Thyroid gland (tissue), 4 donors: ENCODE measurements at regions not wholly inside any gene's neighbourhood (a gene's known extent, or its start where the extent isn't known, plus 50 kb on each side); places are given as distances from the start of the nearest gene placed in this dataset.
A peak's percentile ranks its signal among the peaks of the same experiment; 100 is the strongest.

Source experiments
- DNase-seq, 2 donors: peaks; one replicate each; pipeline ENCODE4 v3.0.0-alpha.2; 2019
- H3K27ac ChIP-seq, 3 donors: fragments of 200-600 bp; sonication (generic); 1 replicate in 2 of 3; 2 replicates in 1 of 3; pipeline ENCODE4 v1.5.1; 2016 to 2019; ENCODE audit warnings: mild to moderate bottlenecking in 1 of 3, moderate library complexity in 1 of 3
- H3K27me3 ChIP-seq: fragments of 200-600 bp; sonication (generic); one replicate; pipeline ENCODE4 v1.5.1; 2019
- H3K36me3 ChIP-seq, 2 donors: fragments of 200-600 bp; sonication (generic); one replicate each; pipeline ENCODE4 v1.5.1; 2016 to 2019
- H3K4me1 ChIP-seq, 2 donors: fragments of 200-600 bp; sonication (generic); one replicate each; pipeline ENCODE4 v1.5.1; 2017 to 2019
- H3K4me3 ChIP-seq, 3 donors: fragments of 200-600 bp; sonication (generic); replicated peaks in 1 of 3; 1 replicate in 2 of 3; 2 replicates in 1 of 3; pipeline ENCODE4 v1.5.1; 2016; ENCODE audit warnings: mild to moderate bottlenecking in 1 of 3
- H3K9me3 ChIP-seq: fragments of 200-600 bp; sonication (generic); one replicate; pipeline ENCODE4 v1.5.1; 2017
- POLR2A ChIP-seq, 2 donors: fragments of 450-650 bp; IDR thresholded peaks; one replicate each; pipeline ENCODE4 v1.6.1; 2017; ENCODE audit warnings: antibody characterized with exemption in 2 of 2, mild to moderate bottlenecking in 2 of 2, moderate library complexity in 1 of 2
- WGBS, 2 donors: methylation state at CpG; one replicate each; pipeline ENCODE4 v1.1.5; 2017; 5-methylcytosine and 5-hydroxymethylcytosine counted together
- intact Hi-C: fragments of 100-400 bp; cut with DNase I; formaldehyde crosslinking; loops from one replicate; pipeline ENCODE4 v1.15.1; 2023
- TF ChIP-seq, protein P1 (sequence below), 6 experiments: fragments of 200-600 bp in 3 of 6; fragments of 450-650 bp in 3 of 6; sonication (generic) in 3 of 6; IDR thresholded peaks; one replicate each; pipeline ENCODE4 v1.5.1; 2016 to 2019; ENCODE audit warnings: antibody characterized with exemption in 6 of 6, mild to moderate bottlenecking in 2 of 6, inconsistent platforms in 1 of 6, moderate library complexity in 1 of 6

DNA sequence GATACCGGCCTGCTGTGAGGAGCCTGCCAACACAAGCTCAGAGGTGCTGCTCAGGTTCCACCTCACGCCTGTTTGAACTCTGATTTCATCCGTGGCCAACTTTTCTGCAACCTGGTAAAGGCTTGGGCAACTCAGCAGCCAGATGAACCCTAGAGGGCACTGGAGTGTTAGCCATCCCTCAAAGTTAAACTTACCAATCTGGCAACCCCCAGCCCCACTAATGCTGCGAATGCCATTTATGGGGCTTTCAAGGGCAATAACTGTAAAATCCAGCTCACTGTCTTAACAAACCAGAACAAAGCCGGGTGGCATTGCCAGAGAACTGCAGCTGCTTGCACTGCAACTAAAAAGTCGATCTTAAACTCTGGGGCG lies 105.5 kb downstream of the AXIN2 start:
- 41 to 43% methylated on average over 6 to 7 of the region's 7 CpGs for WGBS, 2 donors
- peak; percentile 59 to 65 for DNase-seq
- peak overlapping the region in 1 of 3 donors; percentile 22 for H3K27ac ChIP-seq
- TF ChIP-seq, protein P1, sequence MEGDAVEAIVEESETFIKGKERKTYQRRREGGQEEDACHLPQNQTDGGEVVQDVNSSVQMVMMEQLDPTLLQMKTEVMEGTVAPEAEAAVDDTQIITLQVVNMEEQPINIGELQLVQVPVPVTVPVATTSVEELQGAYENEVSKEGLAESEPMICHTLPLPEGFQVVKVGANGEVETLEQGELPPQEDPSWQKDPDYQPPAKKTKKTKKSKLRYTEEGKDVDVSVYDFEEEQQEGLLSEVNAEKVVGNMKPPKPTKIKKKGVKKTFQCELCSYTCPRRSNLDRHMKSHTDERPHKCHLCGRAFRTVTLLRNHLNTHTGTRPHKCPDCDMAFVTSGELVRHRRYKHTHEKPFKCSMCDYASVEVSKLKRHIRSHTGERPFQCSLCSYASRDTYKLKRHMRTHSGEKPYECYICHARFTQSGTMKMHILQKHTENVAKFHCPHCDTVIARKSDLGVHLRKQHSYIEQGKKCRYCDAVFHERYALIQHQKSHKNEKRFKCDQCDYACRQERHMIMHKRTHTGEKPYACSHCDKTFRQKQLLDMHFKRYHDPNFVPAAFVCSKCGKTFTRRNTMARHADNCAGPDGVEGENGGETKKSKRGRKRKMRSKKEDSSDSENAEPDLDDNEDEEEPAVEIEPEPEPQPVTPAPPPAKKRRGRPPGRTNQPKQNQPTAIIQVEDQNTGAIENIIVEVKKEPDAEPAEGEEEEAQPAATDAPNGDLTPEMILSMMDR (IDR thresholded peaks at IDR 0.05): peak in 4 of 6 experiments; percentile 15 to 67 (median 56)
- TF ChIP-seq POLR2A (IDR thresholded peaks at IDR 0.05): no peak
- no peaks in the 10 kb centered on the region for H3K9me3 ChIP-seq
- peaks cover 24 to 45% of the 10 kb centered on the region in 2 donors for H3K4me1 ChIP-seq
- no peaks in the 10 kb centered on the region for H3K27me3 ChIP-seq
- intact Hi-C loops: loop anchor here (5.0 kb wide), 1 partner anchor 101 kb away; no protein-coding TSS in a partner anchor
- H3K36me3 ChIP-seq: no peaks in the 10 kb centered on the region
- no peak overlapping the region for H3K4me3 ChIP-seq

DNA sequence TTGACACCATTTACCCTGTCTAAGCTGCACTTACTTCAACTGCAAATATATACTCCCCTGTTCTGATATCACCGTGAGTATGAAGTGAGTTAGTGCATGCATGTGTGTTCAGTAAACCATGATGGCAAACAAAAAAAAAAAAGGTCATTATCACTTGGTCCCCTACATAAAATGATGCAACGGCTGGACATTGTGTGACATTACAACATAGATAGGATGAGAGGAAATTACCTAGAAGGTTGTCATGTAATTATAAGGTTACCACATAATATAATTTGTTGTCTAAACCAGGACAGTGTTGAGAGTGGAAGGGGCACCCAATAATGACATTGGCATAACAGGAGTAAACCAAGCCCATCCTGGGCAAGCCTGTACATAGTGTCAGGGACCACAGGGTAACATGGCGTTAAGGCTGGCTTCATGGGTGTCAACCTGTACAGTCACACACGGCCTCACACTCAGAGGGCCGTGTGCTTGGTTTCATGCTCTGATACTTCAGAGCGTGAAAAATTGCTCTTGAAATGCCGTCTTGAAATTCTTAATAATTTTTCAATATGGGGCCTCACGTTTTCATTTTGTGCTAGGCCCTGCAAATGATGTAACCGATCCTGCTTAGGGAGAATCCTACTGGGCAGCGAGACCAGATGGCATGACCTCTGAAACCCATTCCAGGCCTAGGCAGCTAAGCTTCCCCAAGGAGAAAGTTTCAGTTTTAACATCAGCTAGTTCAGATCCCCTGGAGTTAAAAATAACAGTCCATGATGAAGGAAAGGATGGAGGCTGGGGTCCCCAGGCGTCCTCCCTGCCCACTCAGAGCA lies 106.1 kb downstream of the AXIN2 start:
- intact Hi-C loops: loop anchor here (5.0 kb wide), 1 partner anchor 102 kb away; no protein-coding TSS in a partner anchor
- Histone ChIP-seq H3K27ac (peak overlapping the region in 1 of 3 donors; percentile 22), H3K36me3 (no peaks in the 10 kb centered on the region), H3K27me3 (no peaks in the 10 kb centered on the region), H3K4me1 (peaks cover 24 to 45% of the 10 kb centered on the region in 2 donors), H3K4me3 (no peak overlapping the region), H3K9me3 (no peaks in the 10 kb centered on the region)
- DNase-seq: no peak
- 69 to 72% methylated on average over 11 of the region's 11 CpGs for WGBS, 2 donors
- TF ChIP-seq POLR2A (IDR thresholded peaks at IDR 0.05): no peak
- TF ChIP-seq, protein P1 (IDR thresholded peaks at IDR 0.05): no peak

DNA sequence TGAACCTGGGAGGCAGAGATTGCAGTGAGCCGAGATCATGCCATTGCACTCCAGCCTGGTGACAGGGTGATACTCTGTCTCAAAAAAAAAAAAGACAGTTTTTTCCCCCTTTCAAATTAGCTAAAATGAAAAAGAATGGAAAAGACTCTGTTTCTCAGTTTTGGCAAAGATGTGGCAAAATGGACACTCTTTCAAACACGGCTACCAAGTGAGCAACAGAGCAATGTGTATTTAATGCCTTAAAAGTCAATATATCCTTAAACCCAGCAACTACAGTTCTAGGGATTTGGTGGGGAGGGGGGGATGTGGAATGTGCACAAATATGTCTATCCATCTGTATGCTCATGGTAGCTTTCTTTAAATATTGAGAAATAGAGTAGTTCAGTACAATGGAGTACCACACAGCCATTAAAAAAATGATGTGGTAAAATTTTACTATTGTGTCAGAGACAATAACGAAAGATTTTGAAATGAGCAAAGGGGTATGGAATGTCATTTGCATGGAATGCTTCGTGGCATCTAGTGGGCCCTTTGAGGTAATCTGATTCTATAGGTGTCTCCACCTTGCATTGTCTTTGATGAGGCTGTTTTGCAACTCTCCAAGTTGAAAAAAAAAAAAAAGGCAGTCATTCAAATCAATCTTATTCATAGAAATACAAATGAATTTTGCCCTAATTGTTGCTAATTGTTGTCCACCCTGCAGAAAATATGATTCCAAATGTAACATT lies 108.1 kb downstream of the AXIN2 start:
- no peak for TF ChIP-seq POLR2A (IDR thresholded peaks at IDR 0.05)
- TF ChIP-seq, protein P1 (IDR thresholded peaks at IDR 0.05): no peak
- H3K27ac ChIP-seq: no peak overlapping the region
- DNase-seq: no peak
- WGBS, 2 donors: 92 to 93% methylated on average over 4 of the region's 4 CpGs
- H3K4me3 ChIP-seq: no peak overlapping the region
- no peaks in the 10 kb centered on the region for H3K36me3 ChIP-seq
- peaks cover 18 to 30% of the 10 kb centered on the region in 2 donors for H3K4me1 ChIP-seq
- intact Hi-C loops: no loop called here
- H3K27me3 ChIP-seq: no peaks in the 10 kb centered on the region
- H3K9me3 ChIP-seq: no peaks in the 10 kb centered on the region

DNA sequence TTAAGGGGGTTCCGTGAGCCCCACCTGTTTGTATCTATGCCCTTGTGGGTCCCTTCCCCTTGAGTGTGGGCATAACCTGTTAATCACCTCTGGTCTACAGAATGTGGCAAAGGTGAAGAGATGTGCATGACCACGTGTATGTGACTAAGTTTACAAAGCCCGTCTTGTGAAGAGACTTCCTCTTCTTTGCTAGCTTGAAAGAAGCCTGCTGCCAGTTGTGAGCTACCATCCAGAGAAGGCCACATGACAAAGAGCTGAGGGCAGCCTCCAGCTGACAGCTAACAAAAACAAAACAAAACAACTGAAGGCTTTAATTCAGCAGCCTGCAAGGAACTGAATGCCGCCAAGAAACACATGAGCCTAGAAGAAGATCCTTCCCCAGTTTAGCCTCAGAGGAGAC lies 112.0 kb downstream of the AXIN2 start:
- H3K27me3 ChIP-seq: no peaks in the 10 kb centered on the region
- WGBS, 2 donors: 78 to 83% methylated on average over 4 of the region's 4 CpGs
- H3K9me3 ChIP-seq: no peaks in the 10 kb centered on the region
- H3K27ac ChIP-seq: no peak overlapping the region
- no peak overlapping the region for H3K4me3 ChIP-seq
- no peaks in the 10 kb centered on the region for H3K4me1 ChIP-seq
- intact Hi-C loops: no loop called here
- TF ChIP-seq POLR2A (IDR thresholded peaks at IDR 0.05): no peak
- TF ChIP-seq, protein P1 (IDR thresholded peaks at IDR 0.05): no peak
- DNase-seq: no peak
- no peaks in the 10 kb centered on the region for H3K36me3 ChIP-seq

DNA sequence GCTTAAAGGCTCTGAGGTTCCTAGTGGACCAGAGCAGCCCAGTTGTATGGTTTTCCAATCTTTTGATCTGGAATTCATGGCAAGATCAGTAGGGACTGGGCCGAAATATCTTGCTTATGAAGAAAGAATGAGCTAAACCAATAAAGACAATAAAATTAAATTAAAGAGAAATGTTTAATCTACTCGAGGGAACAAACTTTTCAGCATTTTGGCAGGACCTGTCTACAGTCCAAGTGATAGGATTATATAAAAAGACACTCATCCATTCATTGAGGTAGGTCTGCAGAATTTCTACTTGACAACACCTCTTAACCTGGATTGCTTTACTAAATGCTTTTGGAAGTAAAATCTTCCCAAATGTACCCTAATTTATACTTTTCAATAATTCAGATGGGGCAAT lies 113.6 kb downstream of the AXIN2 start:
- Histone ChIP-seq H3K9me3 (no peaks in the 10 kb centered on the region), H3K4me1 (no peaks in the 10 kb centered on the region), H3K4me3 (no peak overlapping the region), H3K36me3 (no peaks in the 10 kb centered on the region), H3K27ac (no peak overlapping the region), H3K27me3 (no peaks in the 10 kb centered on the region)
- DNase-seq: no peak
- TF ChIP-seq, protein P1 (IDR thresholded peaks at IDR 0.05): no peak
- TF ChIP-seq POLR2A (IDR thresholded peaks at IDR 0.05): no peak
- intact Hi-C loops: no loop called here
- WGBS, 2 donors: 0 to 1% methylated on average over 2 of the region's 2 CpGs
